ENCODE measurements at regions not wholly inside any gene's neighbourhood (a gene's known extent, or its start where the extent isn't known, plus 50 kb on each side); places are given as distances from the start of the nearest gene placed in this dataset.
A peak's percentile ranks its signal among the peaks of the same experiment; 100 is the strongest.
"Not testable (repeated sequence)": the region's sequence is repeated elsewhere in the genome, so short reads cannot be mapped to it uniquely, and the experiment has no call there.

DNA sequence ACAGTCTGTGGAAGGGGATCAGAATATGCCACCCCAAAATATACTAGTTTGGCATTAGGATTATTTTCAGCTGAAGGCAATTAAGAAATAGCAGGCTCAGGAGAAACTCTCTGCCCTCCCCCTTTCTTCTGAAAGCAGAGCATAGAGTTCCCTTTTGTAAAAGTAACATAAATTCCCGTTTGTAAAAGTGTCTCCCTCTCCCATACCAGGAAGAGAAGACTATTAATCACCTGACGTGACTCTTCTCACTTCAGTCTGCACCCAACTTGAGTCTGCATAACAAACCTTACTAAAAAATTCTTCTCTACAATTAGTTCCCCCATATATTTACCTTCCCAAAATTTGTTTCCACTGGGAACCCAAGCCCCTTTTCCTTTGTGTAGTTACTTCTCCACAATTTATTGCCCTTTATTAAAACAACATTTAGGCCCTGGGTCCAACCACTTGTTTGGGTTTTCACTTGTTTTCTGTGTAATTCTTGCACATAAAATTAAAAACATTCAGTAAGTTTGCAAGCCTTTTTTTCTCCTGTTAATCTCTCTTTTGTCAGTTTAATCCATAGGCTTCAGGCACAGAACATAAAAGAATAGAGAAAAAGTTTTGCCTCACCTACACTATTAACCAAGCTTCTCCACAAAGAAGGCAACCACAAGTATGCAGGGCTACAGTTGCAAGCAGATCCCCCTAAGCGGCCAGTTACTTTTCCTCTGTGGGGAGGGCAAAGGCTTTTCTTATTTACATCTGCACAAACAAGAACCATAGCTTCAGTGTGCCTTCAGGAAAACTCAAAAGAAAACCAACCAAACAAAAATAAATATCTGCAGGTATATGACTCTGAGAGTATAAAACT lies 73.8 kb upstream of the EPCAM start:
- no peak for DNase-seq (ENCODE audit: low spot score)

- DNase-seq (ENCODE audit: low spot score): no peak
These were observed 75.1 kb upstream of the EPCAM start for GRCh38 chr2:47293976-47294375.

DNA sequence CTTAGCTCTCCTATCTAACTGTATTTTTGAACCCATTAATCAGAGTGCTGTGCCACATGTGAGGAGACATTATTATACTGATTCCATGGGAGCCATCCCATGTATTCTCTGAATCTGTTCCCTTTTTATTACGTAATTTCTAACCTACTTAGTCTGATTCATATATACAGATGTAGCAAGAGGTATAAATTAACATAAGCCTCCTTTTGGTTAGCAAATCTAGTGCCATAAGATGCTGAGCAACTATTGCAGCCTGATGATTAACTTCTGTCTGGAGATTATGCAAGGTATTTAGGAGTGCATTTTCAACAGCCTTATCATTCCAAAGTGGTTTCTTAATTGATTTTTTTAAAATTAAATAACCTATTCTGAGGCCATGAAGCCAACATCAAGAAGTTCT lies 80.2 kb upstream of the EPCAM start:
- no peak for DNase-seq (ENCODE audit: low spot score)

- DNase-seq (ENCODE audit: low spot score): no peak
These were observed 85.5 kb upstream of the EPCAM start for GRCh38 chr2:47283659-47284058.

GRCh38 chr2:47282621-47283272 lies 86.4 kb upstream of the EPCAM start:
- no peak for DNase-seq (ENCODE audit: low spot score)

GRCh38 chr2:47279525-47279924 lies 89.6 kb upstream of the EPCAM start:
- DNase-seq (ENCODE audit: low spot score): not testable (repeated sequence)

GRCh38 chr2:47277987-47278386 lies 91.1 kb upstream of the EPCAM start:
- DNase-seq (ENCODE audit: low spot score): no peak

GRCh38 chr2:47277187-47277586 lies 91.9 kb upstream of the EPCAM start:
- no peak for DNase-seq (ENCODE audit: low spot score)

- no peak for DNase-seq (ENCODE audit: low spot score)
These were observed 93.0 kb upstream of the EPCAM start for GRCh38 chr2:47276061-47276460.

DNA sequence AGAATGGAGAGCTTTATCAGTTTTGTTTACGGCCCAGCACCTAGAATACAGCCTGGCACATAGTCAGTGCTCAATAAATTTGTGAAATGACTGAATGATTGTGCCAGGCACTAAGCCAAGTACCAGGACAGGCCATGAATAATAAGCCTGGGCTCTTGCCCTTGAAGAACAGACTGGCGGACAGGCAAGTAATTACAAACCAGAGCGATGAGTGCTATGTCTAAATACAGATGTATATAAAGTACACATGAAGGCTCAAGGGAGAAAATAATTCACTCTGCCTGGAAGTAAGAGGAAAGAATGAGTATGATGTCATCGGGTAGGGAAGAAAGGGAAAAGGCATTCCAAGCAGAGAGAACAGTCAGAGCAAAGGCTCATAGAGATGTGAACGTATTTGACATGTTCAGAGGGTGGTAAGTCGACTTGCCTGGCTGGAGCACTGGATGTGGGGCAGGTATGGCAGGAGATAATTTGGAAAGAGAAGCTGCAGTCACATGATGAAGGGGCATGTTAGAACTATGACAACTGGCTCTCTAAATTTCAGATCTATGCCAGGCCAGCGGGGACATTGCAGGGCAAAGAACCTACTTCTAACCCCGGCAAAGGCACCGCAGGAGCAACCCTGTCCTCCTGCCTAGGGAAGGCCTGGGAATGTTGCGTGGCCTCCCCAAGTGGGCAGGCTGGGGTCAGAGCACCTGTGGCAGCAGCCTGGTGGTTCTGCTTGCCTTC lies 94.9 kb upstream of the EPCAM start:
- DNase-seq (ENCODE audit: low spot score): no peak

- no peak for DNase-seq (ENCODE audit: low spot score)
These were observed 96.0 kb upstream of the EPCAM start for GRCh38 chr2:47272905-47273758.

GRCh38 chr2:47272031-47272864 lies 95.9 kb upstream of the CALM2 start:
- DNase-seq (ENCODE audit: low spot score): peak; percentile 60

DNA sequence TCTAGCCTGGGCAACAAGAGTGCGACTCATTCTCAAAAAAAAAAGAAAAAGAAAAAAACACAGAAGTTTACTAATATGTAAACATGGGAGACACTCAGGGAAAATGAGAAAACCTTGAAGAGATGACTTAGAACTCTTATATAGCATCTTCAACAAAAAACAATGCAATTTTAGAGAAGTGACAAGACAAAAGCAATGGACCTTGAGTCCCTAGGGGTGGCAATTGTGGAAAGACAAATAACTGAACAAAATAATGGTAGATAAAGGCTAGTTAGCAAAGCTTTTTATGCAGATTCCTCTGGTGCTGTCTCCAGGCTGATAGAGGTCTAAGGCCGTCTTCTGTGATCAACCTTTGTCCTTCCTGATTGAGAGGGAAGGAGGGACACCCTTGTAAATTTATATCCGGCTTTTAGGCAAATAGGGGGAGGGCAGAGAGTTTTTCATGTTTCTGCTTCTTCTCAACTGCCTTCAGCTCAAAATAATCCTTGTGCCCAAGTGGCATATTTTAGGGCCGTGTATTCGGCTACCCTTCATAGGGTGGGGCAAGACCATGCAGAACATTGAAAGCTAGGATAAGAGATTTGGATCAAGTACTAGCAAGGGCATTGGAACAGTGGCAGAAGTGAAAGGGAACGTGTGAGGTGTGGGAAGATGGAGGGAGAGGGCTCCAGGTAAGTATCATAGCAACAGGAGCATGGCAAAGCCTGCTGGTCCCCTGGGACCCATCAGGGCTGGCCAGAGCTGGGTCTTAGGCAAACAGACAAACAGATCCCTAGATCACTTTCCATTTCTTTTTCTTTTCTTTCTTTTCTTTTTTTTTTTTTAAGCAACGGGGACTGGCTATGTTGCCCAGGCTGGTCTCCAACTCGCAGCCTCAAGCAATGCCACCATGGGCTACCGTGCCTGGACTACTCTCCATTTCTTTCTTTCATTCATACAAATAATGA lies 95.0 kb upstream of the CALM2 start:
- DNase-seq (ENCODE audit: low spot score): no peak

DNA sequence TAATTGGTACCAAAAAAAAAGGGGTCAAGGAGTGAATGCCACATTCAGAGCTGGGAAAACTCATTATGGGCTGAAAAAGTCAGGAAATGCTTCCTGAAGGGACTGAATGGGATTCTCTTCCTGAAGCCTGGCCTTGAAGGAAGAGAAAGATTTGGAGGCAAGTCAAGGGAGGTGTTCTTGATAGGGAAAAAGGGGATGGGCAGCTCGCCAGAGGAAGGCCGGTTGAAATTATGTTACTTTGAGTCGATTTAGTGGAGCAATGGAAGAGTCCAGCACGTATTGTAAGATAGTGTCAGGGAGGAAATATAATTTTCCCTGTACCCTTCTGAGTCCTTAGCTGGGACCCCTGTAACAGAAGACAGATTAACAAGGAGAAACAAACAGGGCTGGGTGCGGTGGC lies 94.1 kb upstream of the CALM2 start:
- no peak for DNase-seq (ENCODE audit: low spot score)

DNA sequence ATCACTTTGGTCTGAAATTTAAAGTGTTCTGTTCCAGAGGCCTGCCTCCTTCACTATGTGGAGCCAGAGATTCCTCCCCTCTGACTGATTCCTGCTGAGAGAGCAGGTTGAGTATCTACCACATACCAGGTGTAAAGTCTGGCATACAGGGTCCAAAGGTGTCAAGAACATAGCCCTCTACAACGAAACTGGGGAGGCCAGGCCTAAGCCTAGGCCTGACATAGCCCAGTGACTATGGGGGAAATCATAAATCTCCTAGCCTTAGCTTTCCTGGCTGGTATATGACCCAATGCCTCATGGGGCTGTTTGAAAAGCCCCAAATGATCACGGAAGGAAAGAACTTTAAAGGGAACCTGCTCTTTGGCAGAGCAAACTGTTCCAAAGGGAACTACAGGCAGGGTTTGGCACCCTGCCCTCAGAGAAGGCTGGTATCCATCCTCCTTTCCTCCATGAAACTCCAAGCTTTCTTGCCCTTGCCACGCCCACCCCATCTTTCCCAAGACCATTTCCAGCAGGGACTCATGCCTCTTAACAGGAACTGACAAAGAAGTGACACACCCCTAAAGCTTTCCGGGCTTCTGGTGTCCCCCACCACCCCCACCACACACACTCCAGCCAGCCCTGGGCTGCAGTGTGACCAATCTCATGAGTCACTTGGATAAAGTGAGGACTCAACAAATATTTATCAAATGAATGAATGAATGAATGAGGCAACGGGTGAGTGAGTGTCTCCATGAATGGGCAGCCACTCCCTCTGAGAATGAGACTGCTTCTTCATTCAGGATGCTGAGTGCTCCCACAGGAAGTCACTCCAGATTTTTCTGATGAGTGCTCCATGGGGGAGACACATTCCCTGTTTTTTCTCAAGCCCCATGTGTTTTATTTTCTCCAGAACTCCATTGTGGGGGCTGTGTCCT lies 93.3 kb upstream of the CALM2 start:
- peak; percentile 19 for DNase-seq (ENCODE audit: low spot score)

DNA sequence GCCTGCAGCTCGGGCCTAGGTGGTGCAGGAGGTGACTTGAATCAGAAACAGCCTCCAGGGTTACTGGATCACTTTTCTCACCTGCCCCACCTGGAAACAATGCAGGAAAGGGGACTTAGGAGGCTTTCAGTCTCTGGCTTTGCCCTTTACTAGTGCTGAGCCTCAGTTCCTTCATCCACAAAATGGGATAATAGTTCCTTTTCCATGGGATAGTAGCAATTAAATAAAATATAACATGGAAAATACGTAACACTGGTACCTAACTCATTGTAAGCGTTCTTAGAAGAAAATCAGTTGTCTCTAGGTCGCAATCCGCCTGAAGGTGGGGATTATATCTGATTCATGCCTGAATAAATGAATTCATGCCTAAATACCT lies 91.4 kb upstream of the CALM2 start:
- no peak for DNase-seq (ENCODE audit: low spot score)

DNA sequence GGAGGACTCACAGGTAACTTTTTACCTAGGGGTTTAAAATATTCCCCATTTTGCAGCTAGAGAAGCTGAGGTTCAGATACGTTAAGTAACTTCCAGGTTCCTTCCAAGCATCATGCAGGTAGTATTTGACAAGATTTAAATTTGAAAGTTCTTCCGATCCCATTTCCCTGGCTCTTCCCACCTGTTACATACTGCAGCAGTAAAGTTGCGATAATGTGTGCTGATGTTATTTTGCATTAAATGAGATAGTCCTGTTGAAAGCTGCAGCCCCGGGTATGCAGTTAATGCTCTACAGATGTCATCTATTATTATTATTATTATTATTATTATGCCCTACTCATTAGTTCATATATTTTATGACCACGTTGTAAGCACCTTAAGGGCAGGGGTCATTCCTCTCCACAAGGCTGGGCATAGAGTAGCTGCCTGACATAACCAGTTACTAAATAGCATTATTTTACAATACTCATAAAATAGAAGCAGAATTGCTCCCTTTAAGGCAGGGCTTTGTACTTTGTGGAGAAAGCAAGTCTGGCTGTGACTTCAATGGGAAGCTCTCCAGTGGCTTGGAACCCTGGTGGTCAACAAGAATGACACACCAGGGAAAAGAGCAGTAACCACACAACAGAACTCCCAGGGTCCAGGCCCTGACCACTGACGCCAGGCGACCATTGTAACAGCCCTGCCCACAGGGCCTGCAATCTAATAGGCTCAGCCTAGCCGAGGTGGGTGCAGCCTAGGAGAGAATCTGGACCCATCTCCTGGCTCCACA lies 90.8 kb upstream of the CALM2 start:
- DNase-seq (ENCODE audit: low spot score): no peak

DNA sequence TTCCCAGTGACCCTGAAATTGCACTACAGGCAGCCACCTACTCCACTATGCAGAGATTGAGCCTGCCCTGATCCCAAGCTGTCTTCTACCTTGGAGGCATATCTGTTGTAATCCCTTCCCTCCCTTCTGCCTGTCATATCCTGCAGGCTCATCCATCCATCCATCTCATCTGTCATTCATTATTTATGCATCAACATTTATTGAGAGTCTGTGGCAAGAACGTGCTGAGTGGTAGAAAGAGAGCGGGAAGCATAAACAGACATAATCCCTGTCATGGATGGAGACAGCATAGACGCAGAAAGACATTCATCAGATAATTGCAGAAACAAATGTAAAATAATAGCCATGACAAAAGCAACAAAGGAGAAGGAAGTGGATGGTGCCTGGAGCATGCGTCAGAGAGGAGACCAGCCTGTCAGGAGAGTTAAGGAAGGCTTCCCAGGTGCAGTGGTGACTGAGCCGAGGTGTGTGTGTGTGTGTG lies 89.5 kb upstream of the CALM2 start:
- DNase-seq (ENCODE audit: low spot score): no peak

Data from hematopoietic multipotent progenitor cell treated with erythropoietin and hydrocortisone succinate and interleukin-3 and kit ligand, for 17 days (in vitro differentiated cells).